Astrocyte (in vitro differentiated cells and primary cell): ENCODE measurements at regions not wholly inside any gene's neighbourhood (a gene's known extent, or its start where the extent isn't known, plus 50 kb on each side); places are given as distances from the start of the nearest gene placed in this dataset.

ENCODE experiments used
- DNase-seq: peaks from one replicate; pipeline ENCODE4 v3.0.0-alpha.2; 2010; ENCODE audit warnings: low read depth
- FAIRE-seq: peaks from 2 replicates; lab custom pipeline; 2011; peaks lifted over from hg19 to GRCh38; lab: Jason Lieb, UNC
- H2AFZ ChIP-seq: 2 replicates; pipeline ENCODE4 v1.6.0; 2012; ENCODE audit warnings: low read depth, low read length, inconsistent platforms
- H3K27ac ChIP-seq: 2 replicates; pipeline ENCODE4 v1.5.1; 2011; ENCODE audit warnings: low read depth, low read length, inconsistent platforms
- H3K27me3 ChIP-seq: 2 replicates; pipeline ENCODE4 v1.6.0; 2011; ENCODE audit warnings: low read length, inconsistent platforms; ENCODE audit not compliant: insufficient read depth
- H3K36me3 ChIP-seq: 2 replicates; pipeline ENCODE4 v1.5.1; 2011; ENCODE audit warnings: low read length, inconsistent platforms; ENCODE audit not compliant: insufficient read depth
- H3K4me1 ChIP-seq: 2 replicates; pipeline ENCODE4 v1.5.1; 2011; ENCODE audit warnings: low read length, inconsistent platforms; ENCODE audit not compliant: insufficient read depth
- H3K4me2 ChIP-seq: 2 replicates; pipeline ENCODE4 v1.6.0; 2012; ENCODE audit warnings: low read length, inconsistent platforms
- H3K4me3 ChIP-seq: 2 replicates; pipeline ENCODE4 v1.5.1; 2011; ENCODE audit warnings: low read depth, mild to moderate bottlenecking, low read length, inconsistent platforms; ENCODE audit not compliant: insufficient read depth
- H3K79me2 ChIP-seq: 2 replicates; pipeline ENCODE4 v1.6.0; 2012; ENCODE audit warnings: mild to moderate bottlenecking, low read length, inconsistent platforms; ENCODE audit not compliant: insufficient read depth
- H3K9ac ChIP-seq: 2 replicates; pipeline ENCODE4 v1.6.0; 2012; ENCODE audit warnings: mild to moderate bottlenecking, low read length, inconsistent platforms
- H3K9me3 ChIP-seq: 2 replicates; pipeline ENCODE4 v1.5.1; 2012; ENCODE audit warnings: low read depth, mild to moderate bottlenecking, low read length, inconsistent platforms; ENCODE audit not compliant: insufficient read depth
- H4K20me1 ChIP-seq: 2 replicates; pipeline ENCODE4 v1.6.0; 2012; ENCODE audit warnings: low read length, inconsistent platforms; ENCODE audit not compliant: insufficient read depth
- H3K27ac Mint-ChIP-seq: one replicate; pipeline ENCODE4 v1.8.0; 2021; ENCODE audit warnings: mild to moderate bottlenecking, mixed read lengths; ENCODE audit not compliant: unreplicated experiment
- H3K27me3 Mint-ChIP-seq: one replicate; pipeline ENCODE4 v1.8.0; 2021; ENCODE audit warnings: low read depth, mixed read lengths; ENCODE audit not compliant: unreplicated experiment
- H3K36me3 Mint-ChIP-seq: one replicate; pipeline ENCODE4 v1.8.0; 2021; ENCODE audit warnings: low read depth, mixed read lengths; ENCODE audit not compliant: unreplicated experiment
- H3K4me1 Mint-ChIP-seq: one replicate; pipeline ENCODE4 v1.8.0; 2021; ENCODE audit warnings: low read depth, mixed read lengths; ENCODE audit not compliant: unreplicated experiment
- H3K4me3 Mint-ChIP-seq: one replicate; pipeline ENCODE4 v1.8.0; 2021; ENCODE audit warnings: mild to moderate bottlenecking, moderate library complexity, mixed read lengths; ENCODE audit not compliant: unreplicated experiment
- H3K9me3 Mint-ChIP-seq: one replicate; pipeline ENCODE4 v1.8.0; 2021; ENCODE audit warnings: mild to moderate bottlenecking, mixed read lengths; ENCODE audit not compliant: unreplicated experiment
- CTCF ChIP-seq: IDR thresholded peaks from 2 replicates; pipeline ENCODE4 v1.5.1; 2011; ENCODE audit warnings: low read depth, mild to moderate bottlenecking, inconsistent platforms, low read length, moderate library complexity; ENCODE audit not compliant: insufficient read depth
- EZH2 ChIP-seq: IDR thresholded peaks from 2 replicates; pipeline ENCODE4 v1.6.1; 2012; ENCODE audit warnings: mild to moderate bottlenecking, low read length, inconsistent platforms; ENCODE audit not compliant: insufficient read depth

DNA sequence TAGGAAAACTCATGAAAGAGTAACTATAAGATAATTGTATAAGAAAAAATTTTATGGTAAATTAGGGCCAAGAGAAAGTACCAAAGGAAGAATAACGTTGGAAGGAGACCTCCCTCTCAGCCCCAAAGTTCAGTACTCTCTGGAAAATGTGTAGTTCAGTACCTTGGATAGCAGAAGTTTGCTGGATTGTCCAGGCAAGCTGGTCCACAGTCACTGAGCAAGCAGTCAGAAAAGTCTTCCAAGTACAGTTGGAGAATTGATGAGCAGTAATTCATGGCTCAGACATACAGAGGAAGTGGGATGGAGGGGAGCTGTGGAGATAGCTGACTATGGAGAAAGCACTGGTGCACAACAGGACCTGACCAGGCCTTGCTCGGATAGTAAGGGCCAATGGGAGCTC is 598.2 kb upstream of the NDST4 start:
- H3K79me2 ChIP-seq, result no peaks in the 10 kb centered on the region
- no peak for FAIRE-seq
- no peaks in the 10 kb centered on the region for H3K36me3 Mint-ChIP-seq
- no peak overlapping the region for H2AFZ ChIP-seq
- no peaks in the 10 kb centered on the region for H3K27me3 Mint-ChIP-seq
- no peak for DNase-seq
- H3K27ac ChIP-seq, result no peak overlapping the region
- no peak for TF ChIP-seq EZH2
- no peak for TF ChIP-seq CTCF
- no peaks in the 10 kb centered on the region for H4K20me1 ChIP-seq
- no peaks in the 10 kb centered on the region for H3K36me3 ChIP-seq
- no peak overlapping the region for H3K4me3 ChIP-seq
- no peaks in the 10 kb centered on the region for H3K9me3 ChIP-seq
- H3K4me1 Mint-ChIP-seq, result no peaks in the 10 kb centered on the region
- H3K9ac ChIP-seq, result no peak overlapping the region
- no peak overlapping the region for H3K27ac Mint-ChIP-seq
- H3K4me1 ChIP-seq, result no peaks in the 10 kb centered on the region
- no peaks in the 10 kb centered on the region for H3K9me3 Mint-ChIP-seq
- no peak overlapping the region for H3K4me3 Mint-ChIP-seq
- H3K27me3 ChIP-seq, result no peaks in the 10 kb centered on the region
- H3K4me2 ChIP-seq, result no peak overlapping the region

DNA sequence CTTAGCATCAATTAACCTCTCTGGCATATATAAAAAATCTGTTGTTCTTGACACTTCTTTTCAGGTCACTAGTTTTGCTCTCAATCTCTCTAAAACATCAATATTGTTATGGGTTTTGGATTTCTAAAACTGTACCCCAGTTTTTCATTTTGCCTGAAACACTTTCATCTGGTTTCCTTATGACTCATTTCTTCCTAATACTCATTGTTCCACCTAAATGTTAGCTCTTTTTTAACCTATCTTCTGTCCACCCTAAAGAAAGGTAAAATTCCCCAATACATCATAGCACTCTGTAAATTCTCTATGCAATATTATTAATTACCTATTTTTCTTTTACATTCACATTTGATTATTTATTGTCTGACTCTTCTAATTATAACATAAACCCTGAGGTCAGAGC is 575.5 kb upstream of the NDST4 start:
- H3K27me3 ChIP-seq, result no peaks in the 10 kb centered on the region
- H3K79me2 ChIP-seq, result no peaks in the 10 kb centered on the region
- no peaks in the 10 kb centered on the region for H3K36me3 Mint-ChIP-seq
- no peak for DNase-seq
- FAIRE-seq, result no peak
- H3K36me3 ChIP-seq, result no peaks in the 10 kb centered on the region
- TF ChIP-seq EZH2 (no peak), CTCF (no peak)
- H3K4me2 ChIP-seq, result no peak overlapping the region
- no peaks in the 10 kb centered on the region for H4K20me1 ChIP-seq
- H3K27ac Mint-ChIP-seq, result no peak overlapping the region
- H3K4me3 ChIP-seq, result no peak overlapping the region
- H3K9ac ChIP-seq, result no peak overlapping the region
- H3K27me3 Mint-ChIP-seq, result no peaks in the 10 kb centered on the region
- H3K4me1 Mint-ChIP-seq, result no peaks in the 10 kb centered on the region
- H3K4me3 Mint-ChIP-seq, result no peak overlapping the region
- H3K9me3 ChIP-seq, result no peaks in the 10 kb centered on the region
- no peak overlapping the region for H3K27ac ChIP-seq
- no peak overlapping the region for H2AFZ ChIP-seq
- H3K4me1 ChIP-seq, result no peaks in the 10 kb centered on the region
- H3K9me3 Mint-ChIP-seq, result no peaks in the 10 kb centered on the region

GRCh38 chr4:115687052-115687755 is 573.8 kb upstream of the NDST4 start:
- H3K36me3 ChIP-seq, result no peaks in the 10 kb centered on the region
- H3K27me3 ChIP-seq, result no peaks in the 10 kb centered on the region
- no peak overlapping the region for H2AFZ ChIP-seq
- H3K27ac ChIP-seq, result no peak overlapping the region
- no peaks in the 10 kb centered on the region for H3K4me1 Mint-ChIP-seq
- DNase-seq, result no peak
- H3K9ac ChIP-seq, result no peak overlapping the region
- no peak overlapping the region for H3K4me2 ChIP-seq
- H3K4me3 Mint-ChIP-seq, result no peak overlapping the region
- no peak for FAIRE-seq
- H4K20me1 ChIP-seq, result no peaks in the 10 kb centered on the region
- H3K9me3 ChIP-seq, result no peaks in the 10 kb centered on the region
- H3K27me3 Mint-ChIP-seq, result no peaks in the 10 kb centered on the region
- no peaks in the 10 kb centered on the region for H3K79me2 ChIP-seq
- H3K9me3 Mint-ChIP-seq, result no peaks in the 10 kb centered on the region
- no peak overlapping the region for H3K27ac Mint-ChIP-seq
- H3K4me1 ChIP-seq, result no peaks in the 10 kb centered on the region
- no peaks in the 10 kb centered on the region for H3K36me3 Mint-ChIP-seq
- TF ChIP-seq EZH2, result no peak
- TF ChIP-seq CTCF, result no peak
- no peak overlapping the region for H3K4me3 ChIP-seq
